Lower lobe of right lung (tissue), 2 donors: ENCODE measurements at regions not wholly inside any gene's neighbourhood (a gene's known extent, or its start where the extent isn't known, plus 50 kb on each side); places are given as distances from the start of the nearest gene placed in this dataset.

Experiments used
- ATAC-seq, 2 donors: fragments of 200-7000 bp; cut with Tn5 transposase; one replicate each; pipeline ENCODE4 v1.9.1; 2020 to 2022; ENCODE audit warnings: mild to moderate bottlenecking in 2 of 2, moderate library complexity in 2 of 2
- DNase-seq: peaks from one replicate; pipeline ENCODE4 v3.0.0-alpha.2; 2020
- H3K27ac ChIP-seq: fragments of 200-600 bp; one replicate; pipeline ENCODE4 v1.8.0; 2022
- H3K27me3 ChIP-seq: fragments of 200-600 bp; one replicate; pipeline ENCODE4 v1.8.0; 2022; ENCODE audit warnings: low read depth
- H3K36me3 ChIP-seq: fragments of 200-600 bp; one replicate; pipeline ENCODE4 v1.8.0; 2022; ENCODE audit warnings: mild to moderate bottlenecking
- H3K4me1 ChIP-seq: fragments of 200-600 bp; one replicate; pipeline ENCODE4 v1.8.0; 2022
- H3K4me3 ChIP-seq: fragments of 200-600 bp; one replicate; pipeline ENCODE4 v1.8.0; 2022; ENCODE audit warnings: mild to moderate bottlenecking
- H3K9me3 ChIP-seq: fragments of 200-600 bp; one replicate; pipeline ENCODE4 v1.8.0; 2022
- intact Hi-C: fragments of 100-400 bp; cut with DNase I; formaldehyde crosslinking; loops from one replicate; pipeline ENCODE4 v1.11.0; 2022
- TF ChIP-seq, protein P1 (sequence below): fragments of 200-600 bp; IDR thresholded peaks from one replicate; pipeline ENCODE4 v1.8.0; 2022; ENCODE audit warnings: antibody characterized with exemption, mild to moderate bottlenecking
- donor health status: DM: no; HTN: yes; CAD: no; lungs with severe emphysema.

DNA sequence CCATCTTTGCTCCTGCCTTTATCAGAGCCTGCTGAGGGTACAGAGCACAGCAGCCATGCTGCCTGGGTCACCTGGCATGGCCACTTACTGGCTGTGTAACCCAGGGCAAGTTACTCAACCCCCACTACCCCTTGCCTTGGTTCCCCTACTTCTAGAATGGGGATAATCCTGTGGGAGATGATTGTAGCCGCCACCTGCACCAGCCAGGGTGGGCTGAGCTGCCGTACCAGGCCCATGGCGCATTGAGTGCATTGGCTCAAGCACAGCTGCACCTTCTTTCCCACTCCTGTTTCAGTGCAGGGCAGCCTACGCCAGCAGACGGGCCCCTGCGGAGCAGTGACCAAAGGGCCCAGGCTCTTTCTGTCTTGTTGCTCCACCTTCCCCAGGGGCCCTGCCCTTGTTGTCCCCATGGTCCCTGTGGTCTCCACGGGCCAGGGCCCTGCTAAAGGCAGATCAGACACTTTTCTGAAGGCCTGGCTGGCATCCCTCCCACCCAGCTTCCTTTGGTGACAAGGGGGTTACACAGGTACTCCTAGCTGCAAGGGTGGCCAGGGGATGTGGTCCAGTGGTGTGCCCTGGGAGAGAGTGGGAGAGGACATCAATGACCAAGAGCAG lies 159.4 kb upstream of the MLN start:
- Histone ChIP-seq H3K4me3 (no peak overlapping the region), H3K9me3 (no peaks in the 10 kb centered on the region), H3K27me3 (peaks cover 17% of the 10 kb centered on the region), H3K4me1 (no peaks in the 10 kb centered on the region), H3K36me3 (no peaks in the 10 kb centered on the region), H3K27ac (no peak overlapping the region)
- TF ChIP-seq, protein P1, sequence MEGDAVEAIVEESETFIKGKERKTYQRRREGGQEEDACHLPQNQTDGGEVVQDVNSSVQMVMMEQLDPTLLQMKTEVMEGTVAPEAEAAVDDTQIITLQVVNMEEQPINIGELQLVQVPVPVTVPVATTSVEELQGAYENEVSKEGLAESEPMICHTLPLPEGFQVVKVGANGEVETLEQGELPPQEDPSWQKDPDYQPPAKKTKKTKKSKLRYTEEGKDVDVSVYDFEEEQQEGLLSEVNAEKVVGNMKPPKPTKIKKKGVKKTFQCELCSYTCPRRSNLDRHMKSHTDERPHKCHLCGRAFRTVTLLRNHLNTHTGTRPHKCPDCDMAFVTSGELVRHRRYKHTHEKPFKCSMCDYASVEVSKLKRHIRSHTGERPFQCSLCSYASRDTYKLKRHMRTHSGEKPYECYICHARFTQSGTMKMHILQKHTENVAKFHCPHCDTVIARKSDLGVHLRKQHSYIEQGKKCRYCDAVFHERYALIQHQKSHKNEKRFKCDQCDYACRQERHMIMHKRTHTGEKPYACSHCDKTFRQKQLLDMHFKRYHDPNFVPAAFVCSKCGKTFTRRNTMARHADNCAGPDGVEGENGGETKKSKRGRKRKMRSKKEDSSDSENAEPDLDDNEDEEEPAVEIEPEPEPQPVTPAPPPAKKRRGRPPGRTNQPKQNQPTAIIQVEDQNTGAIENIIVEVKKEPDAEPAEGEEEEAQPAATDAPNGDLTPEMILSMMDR = no peak
- ATAC-seq = no peak
- DNase-seq = no peak
- intact Hi-C loops = no loop called here

DNA sequence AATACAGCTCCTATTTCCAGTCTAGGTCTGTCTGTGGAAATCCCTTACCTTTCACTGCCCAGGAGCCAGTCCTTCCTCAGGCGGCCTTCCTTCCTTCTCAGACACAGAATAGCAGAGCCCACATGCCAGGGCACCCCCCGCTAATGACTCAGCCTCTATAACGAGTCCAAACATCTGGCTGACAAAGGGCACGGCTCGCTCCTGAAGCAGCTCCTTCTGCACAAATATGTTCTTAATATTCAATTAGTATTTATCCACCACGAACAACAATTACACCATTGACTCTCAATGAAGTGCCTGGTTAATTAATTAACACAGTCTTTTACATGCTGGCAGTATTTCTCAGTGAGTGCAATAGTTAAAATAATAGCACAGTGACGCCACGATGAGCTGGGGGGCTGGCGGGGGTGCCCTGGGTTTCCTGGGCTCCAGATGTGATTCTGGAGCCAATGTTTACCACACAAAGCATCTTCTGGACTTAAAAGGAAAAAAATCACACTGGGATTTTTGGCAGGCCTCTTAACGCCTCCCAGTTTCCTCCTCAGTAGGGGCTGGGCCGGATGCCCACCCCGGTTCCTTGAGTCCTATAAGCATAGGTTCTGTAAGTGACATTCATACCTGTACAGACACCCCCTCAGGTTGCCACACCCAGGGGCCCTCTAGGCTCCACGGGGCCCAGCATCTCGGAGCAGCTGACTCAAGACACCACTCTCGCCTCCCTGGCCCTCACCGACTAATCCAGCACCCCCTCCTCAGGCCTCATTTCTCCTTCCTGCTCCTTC lies 158.6 kb upstream of the MLN start:
- Histone ChIP-seq H3K36me3 (no peaks in the 10 kb centered on the region), H3K27ac (no peak overlapping the region), H3K4me1 (no peaks in the 10 kb centered on the region), H3K27me3 (peaks cover 9% of the 10 kb centered on the region), H3K4me3 (no peak overlapping the region), H3K9me3 (no peaks in the 10 kb centered on the region)
- intact Hi-C loops = no loop called here
- TF ChIP-seq, protein P1 = no peak
- ATAC-seq (no peak), DNase-seq (no peak)

DNA sequence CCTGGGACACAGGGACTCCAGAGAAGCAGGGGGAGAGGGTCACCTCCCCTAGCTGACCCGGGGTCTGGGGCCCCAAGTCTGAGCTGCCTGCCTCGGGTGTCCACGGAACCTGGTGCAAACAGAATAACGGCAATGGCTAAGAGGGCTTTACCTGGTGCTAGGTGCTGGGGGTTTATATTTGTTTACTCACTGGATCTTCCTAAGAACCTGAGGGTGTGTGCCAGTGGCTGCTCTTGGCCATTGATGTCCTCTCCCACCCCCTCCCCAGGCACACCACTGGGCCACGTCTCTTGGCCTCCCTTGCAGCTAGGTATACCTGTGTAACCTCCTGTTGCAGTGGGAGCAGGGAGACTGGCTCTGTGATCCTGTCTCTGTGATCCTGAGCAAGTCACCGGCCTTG lies 157.9 kb upstream of the MLN start:
- H3K27ac ChIP-seq = no peak overlapping the region
- H3K27me3 ChIP-seq = peaks cover 7% of the 10 kb centered on the region
- no peaks in the 10 kb centered on the region for H3K36me3 ChIP-seq
- H3K4me3 ChIP-seq = no peak overlapping the region
- ATAC-seq (no peak), DNase-seq (no peak)
- intact Hi-C loops = no loop called here
- TF ChIP-seq, protein P1 = no peak
- H3K4me1 ChIP-seq = no peaks in the 10 kb centered on the region
- H3K9me3 ChIP-seq = no peaks in the 10 kb centered on the region

DNA sequence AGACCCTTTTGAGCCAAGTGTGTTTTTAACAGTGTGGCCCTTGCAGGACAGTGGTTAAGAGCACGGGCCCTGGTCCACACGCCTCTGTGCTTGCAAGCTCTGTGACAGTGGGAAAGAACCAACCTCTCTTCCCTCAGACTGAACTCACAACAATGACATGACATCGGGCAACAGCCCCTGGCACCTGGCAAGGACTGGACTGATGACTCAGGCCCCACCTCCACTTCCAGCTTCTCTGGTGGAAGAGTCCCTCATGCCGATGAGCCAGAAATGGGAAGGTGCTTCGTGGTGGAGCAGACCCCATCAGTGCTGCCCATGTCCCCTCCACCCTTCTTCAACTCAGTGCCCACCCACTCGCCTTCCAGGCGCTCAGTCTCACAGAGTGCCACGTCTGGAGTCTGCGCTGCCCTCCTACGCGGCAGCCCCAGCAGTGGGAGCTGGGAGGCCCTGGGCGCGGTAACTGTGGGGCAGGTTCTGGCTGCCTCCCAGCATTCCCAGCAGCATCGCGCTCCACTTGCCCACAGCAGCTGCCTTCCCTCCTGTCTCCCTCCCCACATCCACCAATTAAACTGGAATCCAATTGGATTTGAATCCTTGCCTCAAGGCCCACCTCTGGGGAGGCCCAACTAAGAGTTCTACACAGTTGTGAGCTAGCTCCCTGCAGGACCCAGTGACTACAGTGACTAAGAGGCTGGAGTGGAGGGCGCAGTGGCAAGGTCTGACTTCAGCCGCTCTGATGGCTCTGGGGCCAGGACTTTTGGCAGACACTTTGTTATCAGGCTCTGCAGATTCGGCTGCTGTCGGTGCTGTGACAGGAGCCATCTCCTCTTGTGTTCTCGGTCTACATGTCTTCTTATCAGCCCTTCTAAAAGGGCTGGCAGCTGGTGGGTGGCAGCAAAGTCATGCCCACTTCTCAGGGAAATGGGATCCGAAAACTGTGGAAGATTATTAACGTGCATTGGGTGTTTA lies 156.8 kb upstream of the MLN start:
- Histone ChIP-seq H3K27ac (no peak overlapping the region), H3K4me1 (no peaks in the 10 kb centered on the region), H3K4me3 (no peak overlapping the region), H3K27me3 (peaks cover 4% of the 10 kb centered on the region), H3K36me3 (no peaks in the 10 kb centered on the region), H3K9me3 (no peaks in the 10 kb centered on the region)
- DNase-seq = no peak
- TF ChIP-seq, protein P1 = no peak
- no peak for ATAC-seq
- intact Hi-C loops = no loop called here

DNA sequence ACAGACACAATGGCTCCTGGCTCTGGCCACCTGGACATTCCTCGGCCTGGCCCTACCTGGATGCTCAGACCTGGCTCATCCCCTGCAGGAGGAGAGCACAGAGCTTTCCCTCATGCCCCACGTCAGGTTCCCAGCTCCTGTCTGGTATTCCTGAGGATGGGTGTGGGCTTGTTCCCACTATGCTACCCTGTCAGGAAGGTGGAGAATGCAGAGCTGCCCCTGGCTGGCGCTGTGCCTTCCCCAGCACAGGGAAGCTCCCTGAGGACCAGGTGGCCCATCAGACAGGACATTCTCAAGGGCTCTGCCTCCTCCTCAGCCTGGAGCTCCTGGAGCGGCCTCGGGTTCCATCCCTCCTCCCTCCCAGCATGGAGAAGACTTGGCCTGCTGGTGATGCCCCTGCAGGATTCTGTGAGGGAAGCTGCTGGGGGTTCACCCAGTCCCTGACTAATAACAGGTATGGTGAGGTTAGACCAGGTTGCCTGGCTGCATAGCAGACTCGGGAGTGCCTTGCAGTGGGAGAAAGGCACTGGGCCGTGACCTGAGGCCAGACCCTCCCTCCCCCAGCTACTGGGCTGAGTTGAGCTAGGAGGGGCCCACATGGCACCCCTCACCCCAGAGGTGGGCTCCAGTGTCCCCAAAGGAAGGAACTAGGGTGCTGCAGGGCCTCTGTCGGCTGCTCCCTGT lies 156.0 kb upstream of the MLN start:
- H3K4me1 ChIP-seq = no peaks in the 10 kb centered on the region
- ATAC-seq (no peak), DNase-seq (no peak)
- no peaks in the 10 kb centered on the region for H3K9me3 ChIP-seq
- no peaks in the 10 kb centered on the region for H3K36me3 ChIP-seq
- H3K4me3 ChIP-seq = no peak overlapping the region
- peaks cover 4% of the 10 kb centered on the region for H3K27me3 ChIP-seq
- intact Hi-C loops = no loop called here
- TF ChIP-seq, protein P1 = no peak
- H3K27ac ChIP-seq = no peak overlapping the region
